B cell (primary cell): ENCODE measurements at regions not wholly inside any gene's neighbourhood (a gene's known extent, or its start where the extent isn't known, plus 50 kb on each side); places are given as distances from the start of the nearest gene placed in this dataset.
"Not testable (repeated sequence)": the region's sequence is repeated elsewhere in the genome, so short reads cannot be mapped to it uniquely, and the experiment has no call there.

ENCODE experiments used
- ATAC-seq: fragments of 200-7000 bp; cut with Tn5 transposase; one replicate; pipeline ENCODE4 v1.10.0; 2021; ENCODE audit warnings: low read depth, mild to moderate bottlenecking, moderate number of reproducible peaks, moderate library complexity
- CTCF ChIA-PET: fragments of 350-600 bp; sonication (Branson Sonifier 250); formaldehyde crosslinking; loops from one replicate; lab custom pipeline; 2021; ENCODE audit warnings: antibody characterized with exemption, inconsistent platforms; lab: Charles Lee
- POLR2A ChIA-PET: fragments of 350-600 bp; sonication (Branson Sonifier 250); formaldehyde crosslinking; loops from one replicate; lab custom pipeline; 2021; ENCODE audit warnings: antibody characterized with exemption; lab: Charles Lee
- DNase-seq: peaks from one replicate; pipeline ENCODE4 v3.0.0; 2013
- H2AFZ ChIP-seq: 2 replicates; pipeline ENCODE4 v1.6.1; 2012; ENCODE audit warnings: mild to moderate bottlenecking, low read depth, low read length; ENCODE audit not compliant: insufficient read depth, poor library complexity, severe bottlenecking
- H3K27ac ChIP-seq, 2 donors: 1 replicate in 1 of 2; 2 replicates in 1 of 2; pipeline ENCODE4 v1.5.1; 2012 to 2013; ENCODE audit warnings: low read length in 2 of 2, mild to moderate bottlenecking in 2 of 2, moderate library complexity in 1 of 2
- H3K27me3 ChIP-seq, 4 experiments: fragments of 200-600 bp in 1 of 4; sonication (generic) in 1 of 4; replicated peaks in 1 of 4; 1 replicate in 2 of 4; 2 replicates in 2 of 4; pipeline versions ENCODE4 v1.6.1 to v1.7.0; 2013 to 2016; ENCODE audit warnings: low read length in 3 of 4, mild to moderate bottlenecking in 2 of 4, mixed read lengths in 1 of 4, moderate library complexity in 1 of 4; ENCODE audit not compliant: insufficient read depth in 4 of 4, control insufficient read depth in 3 of 4; ENCODE audit errors: control extremely low read depth in 1 of 4
- H3K36me3 ChIP-seq, 2 experiments: replicated peaks in 1 of 2; 1 replicate in 1 of 2; 2 replicates in 1 of 2; pipeline versions ENCODE4 v1.6.1 to v1.7.1; 2013; ENCODE audit warnings: low read length in 1 of 2; ENCODE audit not compliant: insufficient read depth in 2 of 2, control insufficient read depth in 1 of 2; ENCODE audit errors: control extremely low read depth in 1 of 2, extremely low read depth in 1 of 2
- H3K4me1 ChIP-seq, 2 donors: fragments of 200-600 bp in 1 of 2; sonication (generic) in 1 of 2; 1 replicate in 1 of 2; 2 replicates in 1 of 2; pipeline versions ENCODE4 v1.5.1 to v1.6.1; 2013 to 2017; ENCODE audit warnings: low read length in 2 of 2; ENCODE audit not compliant: control insufficient read depth in 2 of 2, insufficient read depth in 2 of 2
- H3K4me2 ChIP-seq: replicated peaks from 2 replicates; pipeline ENCODE3; 2012; ENCODE audit warnings: mild to moderate bottlenecking, low read depth, low read length; ENCODE audit not compliant: poor library complexity, severe bottlenecking
- H3K4me3 ChIP-seq, 5 experiments: fragments of 200-600 bp in 1 of 5; sonication (generic) in 1 of 5; 1 replicate in 3 of 5; 2 replicates in 2 of 5; pipeline versions ENCODE4 v1.5.1 to v1.7.0; 2011 to 2016; ENCODE audit warnings: low read length in 4 of 5, mild to moderate bottlenecking in 4 of 5, low read depth in 2 of 5, control low read depth in 1 of 5, moderate library complexity in 1 of 5; ENCODE audit not compliant: insufficient read depth in 1 of 5; ENCODE audit errors: control extremely low read depth in 1 of 5, extremely low read depth in 1 of 5
- H3K79me2 ChIP-seq: fragments of 200-600 bp; sonication (generic); one replicate; pipeline ENCODE4 v1.6.0; 2016; ENCODE audit warnings: low read length; ENCODE audit not compliant: control insufficient read depth, insufficient read depth
- H3K9ac ChIP-seq: fragments of 200-600 bp; sonication (generic); 2 replicates; pipeline ENCODE4 v1.6.1; 2017; ENCODE audit warnings: mild to moderate bottlenecking, low read length, moderate library complexity
- H3K9me3 ChIP-seq, 3 donors: one replicate each; pipeline versions ENCODE4 v1.6.1 to v1.7.1; 2013; ENCODE audit warnings: low read length in 2 of 3; ENCODE audit not compliant: control insufficient read depth in 2 of 3, insufficient read depth in 1 of 3; ENCODE audit errors: control extremely low read depth in 1 of 3
- H4K20me1 ChIP-seq: 2 replicates; pipeline ENCODE4 v1.6.0; 2012; ENCODE audit warnings: mild to moderate bottlenecking, low read length; ENCODE audit not compliant: insufficient read depth, control insufficient read depth, poor library complexity, severe bottlenecking
- H3K27ac Mint-ChIP-seq: one replicate; pipeline ENCODE4 v1.8.0; 2021; ENCODE audit warnings: mixed read lengths
- H3K27me3 Mint-ChIP-seq: one replicate; pipeline ENCODE4 v1.8.0; 2021; ENCODE audit warnings: mixed read lengths
- H3K4me1 Mint-ChIP-seq: one replicate; pipeline ENCODE4 v1.8.0; 2021; ENCODE audit warnings: mixed read lengths
- H3K4me3 Mint-ChIP-seq: one replicate; pipeline ENCODE4 v1.8.0; 2021; ENCODE audit warnings: mixed read lengths
- H3K9me3 Mint-ChIP-seq: one replicate; pipeline ENCODE4 v1.8.0; 2022; ENCODE audit warnings: mixed read lengths; ENCODE audit not compliant: insufficient read depth
- EZH2 ChIP-seq: IDR thresholded peaks from 2 replicates; pipeline ENCODE4 v1.6.1; 2012; ENCODE audit warnings: borderline replicate concordance, low read depth, mild to moderate bottlenecking, moderate library complexity, low read length; ENCODE audit not compliant: insufficient read depth, poor library complexity, severe bottlenecking
- WGBS: methylation state at CpG from one replicate; pipeline ENCODE4 v1.1.5; 2013; ENCODE audit warnings: missing lambda C conversion rate; ENCODE audit not compliant: insufficient coverage; 5-methylcytosine and 5-hydroxymethylcytosine counted together
- intact Hi-C: fragments of 100-400 bp; cut with micrococcal nuclease; formaldehyde crosslinking; loops from one replicate; pipeline ENCODE4 v1.10.0; 2022
- TF ChIP-seq, protein P1 (sequence below): fragments of 200-600 bp; IDR thresholded peaks from one replicate; pipeline ENCODE4 v1.8.0; 2022; ENCODE audit warnings: antibody characterized with exemption, mild to moderate bottlenecking

GRCh38 chr10:9175200-9175599 is 1120.7 kb downstream of the GATA3 start:
- TF ChIP-seq EZH2: no peak
- TF ChIP-seq, protein P1, sequence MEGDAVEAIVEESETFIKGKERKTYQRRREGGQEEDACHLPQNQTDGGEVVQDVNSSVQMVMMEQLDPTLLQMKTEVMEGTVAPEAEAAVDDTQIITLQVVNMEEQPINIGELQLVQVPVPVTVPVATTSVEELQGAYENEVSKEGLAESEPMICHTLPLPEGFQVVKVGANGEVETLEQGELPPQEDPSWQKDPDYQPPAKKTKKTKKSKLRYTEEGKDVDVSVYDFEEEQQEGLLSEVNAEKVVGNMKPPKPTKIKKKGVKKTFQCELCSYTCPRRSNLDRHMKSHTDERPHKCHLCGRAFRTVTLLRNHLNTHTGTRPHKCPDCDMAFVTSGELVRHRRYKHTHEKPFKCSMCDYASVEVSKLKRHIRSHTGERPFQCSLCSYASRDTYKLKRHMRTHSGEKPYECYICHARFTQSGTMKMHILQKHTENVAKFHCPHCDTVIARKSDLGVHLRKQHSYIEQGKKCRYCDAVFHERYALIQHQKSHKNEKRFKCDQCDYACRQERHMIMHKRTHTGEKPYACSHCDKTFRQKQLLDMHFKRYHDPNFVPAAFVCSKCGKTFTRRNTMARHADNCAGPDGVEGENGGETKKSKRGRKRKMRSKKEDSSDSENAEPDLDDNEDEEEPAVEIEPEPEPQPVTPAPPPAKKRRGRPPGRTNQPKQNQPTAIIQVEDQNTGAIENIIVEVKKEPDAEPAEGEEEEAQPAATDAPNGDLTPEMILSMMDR: no peak
- POLR2A ChIA-PET: no interaction called here
- H4K20me1 ChIP-seq: no peaks in the 10 kb centered on the region
- H3K27ac ChIP-seq: no peak overlapping the region
- H3K9ac ChIP-seq: no peak overlapping the region
- no peak overlapping the region for H3K4me2 ChIP-seq
- no peak overlapping the region for H3K4me3 Mint-ChIP-seq
- no peak for ATAC-seq
- no peaks in the 10 kb centered on the region for H3K9me3 ChIP-seq
- no peak overlapping the region for H2AFZ ChIP-seq
- intact Hi-C loops: no loop called here
- H3K9me3 Mint-ChIP-seq: no peaks in the 10 kb centered on the region
- no peaks in the 10 kb centered on the region for H3K27me3 Mint-ChIP-seq
- no peaks in the 10 kb centered on the region for H3K36me3 ChIP-seq
- no peaks in the 10 kb centered on the region for H3K4me1 ChIP-seq
- DNase-seq: no peak
- H3K4me3 ChIP-seq: no peak overlapping the region
- H3K27me3 ChIP-seq: no peaks in the 10 kb centered on the region
- H3K4me1 Mint-ChIP-seq: no peaks in the 10 kb centered on the region
- no peaks in the 10 kb centered on the region for H3K79me2 ChIP-seq
- CTCF ChIA-PET: no interaction called here
- no peak overlapping the region for H3K27ac Mint-ChIP-seq

DNA sequence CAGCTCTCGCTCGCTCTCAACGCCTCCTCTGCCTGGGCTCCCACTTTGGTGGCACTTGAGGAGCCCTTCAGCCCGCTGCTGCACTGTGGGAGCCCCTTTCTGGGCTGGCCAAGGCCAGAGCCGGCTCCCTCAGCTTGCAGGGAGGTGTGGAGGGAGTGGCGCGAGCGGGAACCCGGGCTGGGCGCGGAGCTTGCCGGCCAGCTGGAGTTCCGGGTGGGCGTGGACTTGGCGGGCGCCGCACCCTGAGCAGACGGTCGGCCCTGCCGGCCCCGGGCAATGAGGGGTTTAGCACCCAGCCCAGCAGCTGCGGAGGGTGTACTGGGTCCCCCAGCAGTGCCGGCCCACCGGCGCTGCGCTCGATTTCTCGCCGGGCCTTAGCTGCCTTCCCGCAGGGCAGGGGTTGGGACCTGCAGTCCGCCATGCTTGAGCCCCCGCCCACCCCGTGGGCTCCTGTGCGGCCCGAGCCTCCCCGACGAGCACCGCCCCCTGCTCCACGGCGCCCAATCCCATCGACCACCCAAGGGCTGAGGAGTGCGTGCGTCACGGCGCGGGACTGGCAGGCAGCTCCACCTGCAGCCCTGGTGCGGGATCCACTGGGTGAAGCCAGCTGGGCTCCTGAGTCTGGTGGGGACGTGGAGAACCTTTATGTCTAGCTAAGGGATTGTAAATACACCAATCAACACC is 1128.9 kb downstream of the GATA3 start:
- H3K4me2 ChIP-seq, H3K4me3 Mint-ChIP-seq, DNase-seq, H3K4me3 ChIP-seq, H3K4me1 ChIP-seq, H3K27ac Mint-ChIP-seq, H3K9ac ChIP-seq, H4K20me1 ChIP-seq, H3K9me3 Mint-ChIP-seq, H3K27me3 Mint-ChIP-seq, CTCF ChIA-PET, H3K27me3 ChIP-seq, POLR2A ChIA-PET, H2AFZ ChIP-seq, H3K9me3 ChIP-seq, H3K27ac ChIP-seq, H3K79me2 ChIP-seq, intact Hi-C loops, ATAC-seq, H3K36me3 ChIP-seq, H3K4me1 Mint-ChIP-seq: not testable (repeated sequence)
- 94% methylated on average over 37 of the region's 48 CpGs for WGBS
